Upper lobe of right lung (tissue), 1 donor: ENCODE measurements at regions not wholly inside any gene's neighbourhood (a gene's known extent, or its start where the extent isn't known, plus 50 kb on each side); places are given as distances from the start of the nearest gene placed in this dataset.
"Not testable (repeated sequence)": the region's sequence is repeated elsewhere in the genome, so short reads cannot be mapped to it uniquely, and the experiment has no call there.

Source experiments
- ATAC-seq: fragments of 200-7000 bp; cut with Tn5 transposase; one replicate; pipeline ENCODE4 v1.9.1; 2020; ENCODE audit warnings: mild to moderate bottlenecking, moderate library complexity
- DNase-seq: peaks from one replicate; pipeline ENCODE4 v3.0.0-alpha.2; 2020
- H3K27ac ChIP-seq: fragments of 200-600 bp; one replicate; pipeline ENCODE4 v1.8.0; 2022
- H3K27me3 ChIP-seq: fragments of 200-600 bp; one replicate; pipeline ENCODE4 v1.8.0; 2022; ENCODE audit warnings: mild to moderate bottlenecking
- H3K36me3 ChIP-seq: fragments of 200-600 bp; one replicate; pipeline ENCODE4 v1.8.0; 2022
- H3K4me1 ChIP-seq: fragments of 200-600 bp; one replicate; pipeline ENCODE4 v1.8.0; 2022
- H3K4me3 ChIP-seq: fragments of 200-600 bp; one replicate; pipeline ENCODE4 v1.8.0; 2022; ENCODE audit warnings: mild to moderate bottlenecking
- H3K9me3 ChIP-seq: fragments of 200-600 bp; one replicate; pipeline ENCODE4 v1.8.0; 2022
- CTCF ChIP-seq: fragments of 200-600 bp; IDR thresholded peaks from one replicate; pipeline ENCODE4 v1.8.0; 2022; ENCODE audit warnings: antibody characterized with exemption
- intact Hi-C: fragments of 100-400 bp; cut with DNase I; formaldehyde crosslinking; loops from one replicate; pipeline ENCODE4 v1.11.0; 2022
- donor health status: DM: no; HTN: yes; CAD: no; lungs with severe emphysema.

- Histone ChIP-seq H3K9me3 (no peaks in the 10 kb centered on the region), H3K4me1 (no peaks in the 10 kb centered on the region), H3K4me3 (no peak overlapping the region), H3K27me3 (no peaks in the 10 kb centered on the region), H3K36me3 (no peaks in the 10 kb centered on the region), H3K27ac (no peak overlapping the region)
- ATAC-seq = no peak
- intact Hi-C loops = no loop called here
- TF ChIP-seq CTCF = no peak
- DNase-seq = no peak
Observed at GRCh38 chrX:952816-953215, 259.6 kb downstream of the CRLF2 start.

GRCh38 chrX:947262-947661, 265.2 kb downstream of the CRLF2 start:
- H3K27ac ChIP-seq, ATAC-seq, H3K4me1 ChIP-seq, H3K27me3 ChIP-seq, H3K36me3 ChIP-seq, H3K4me3 ChIP-seq, H3K9me3 ChIP-seq, intact Hi-C loops, DNase-seq: not testable (repeated sequence)

- intact Hi-C loops = no loop called here
- Histone ChIP-seq H3K27me3 (no peaks in the 10 kb centered on the region), H3K4me1 (no peaks in the 10 kb centered on the region), H3K9me3 (no peaks in the 10 kb centered on the region), H3K4me3 (no peak overlapping the region), H3K36me3 (no peaks in the 10 kb centered on the region), H3K27ac (no peak overlapping the region)
- no peak for ATAC-seq
- TF ChIP-seq CTCF = no peak
- DNase-seq = no peak
Observed at GRCh38 chrX:943035-943434, 269.4 kb downstream of the CRLF2 start.

DNA sequence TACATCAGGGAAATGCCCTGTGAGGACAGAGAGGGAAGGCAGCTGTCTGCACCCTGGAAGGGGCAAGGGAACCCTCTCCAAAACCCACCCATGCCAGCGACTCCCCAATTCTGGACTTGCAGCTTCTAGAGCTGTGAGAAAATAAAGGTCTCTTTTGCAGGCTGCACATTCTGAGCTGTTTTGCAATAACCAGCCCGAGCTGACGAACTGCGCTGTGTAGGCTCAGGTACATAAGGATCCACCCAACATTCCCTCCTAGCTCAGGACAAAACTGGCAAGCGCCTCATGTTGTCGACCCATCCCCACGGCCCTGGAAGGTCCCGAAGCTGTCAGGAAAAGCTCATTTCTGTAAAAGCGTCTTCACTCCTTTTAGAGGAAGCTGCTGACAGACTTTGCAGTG, 271.8 kb downstream of the CRLF2 start:
- H3K9me3 ChIP-seq = no peaks in the 10 kb centered on the region
- no peaks in the 10 kb centered on the region for H3K4me1 ChIP-seq
- H3K4me3 ChIP-seq = no peak overlapping the region
- H3K36me3 ChIP-seq = no peaks in the 10 kb centered on the region
- H3K27me3 ChIP-seq = no peaks in the 10 kb centered on the region
- intact Hi-C loops = no loop called here
- no peak for DNase-seq
- TF ChIP-seq CTCF = no peak
- no peak for ATAC-seq
- H3K27ac ChIP-seq = no peak overlapping the region

GRCh38 chrX:936979-937769, 275.3 kb downstream of the CRLF2 start:
- no peak for ATAC-seq
- Histone ChIP-seq H3K9me3 (no peaks in the 10 kb centered on the region), H3K4me1 (no peaks in the 10 kb centered on the region), H3K27ac (no peak overlapping the region), H3K27me3 (no peaks in the 10 kb centered on the region), H3K36me3 (no peaks in the 10 kb centered on the region), H3K4me3 (no peak overlapping the region)
- intact Hi-C loops = no loop called here
- DNase-seq = no peak
- no peak for TF ChIP-seq CTCF

DNA sequence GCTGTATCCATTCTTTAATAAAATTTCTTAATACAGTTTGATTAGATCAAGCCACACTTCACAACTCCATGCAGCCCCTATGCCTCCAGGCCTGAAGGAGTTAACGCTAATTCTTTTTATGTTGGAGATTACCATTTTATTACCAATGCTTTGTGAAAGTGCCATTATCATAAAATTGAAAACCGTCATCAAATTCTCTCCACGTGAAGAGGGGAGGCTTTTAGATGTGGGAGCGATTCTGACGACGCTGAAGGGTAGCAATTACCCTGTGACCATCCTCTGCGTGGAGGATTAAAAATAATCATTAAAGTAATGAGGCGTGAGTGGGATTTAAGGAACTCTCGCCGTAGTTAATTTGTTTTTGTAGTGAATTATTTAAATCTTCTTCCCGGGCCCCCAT, 278.8 kb downstream of the CRLF2 start:
- Histone ChIP-seq H3K9me3 (no peaks in the 10 kb centered on the region), H3K4me1 (no peaks in the 10 kb centered on the region), H3K27me3 (no peaks in the 10 kb centered on the region), H3K36me3 (no peaks in the 10 kb centered on the region), H3K27ac (no peak overlapping the region), H3K4me3 (no peak overlapping the region)
- ATAC-seq (no peak), DNase-seq (no peak)
- no peak for TF ChIP-seq CTCF
- intact Hi-C loops = no loop called here
